IMR-90 (cell line): ENCODE measurements at regions not wholly inside any gene's neighbourhood (a gene's known extent, or its start where the extent isn't known, plus 50 kb on each side); places are given as distances from the start of the nearest gene placed in this dataset.

Experiments used
- ATAC-seq: fragments of 200-7000 bp; cut with Tn5 transposase; 2 replicates; pipeline ENCODE4 v1.9.1; 2020; ENCODE audit warnings: low read depth, mild to moderate bottlenecking, moderate library complexity
- BruUV-seq: library from RNA; stranded (reverse); fragments of 400-500 nt; replicated peaks from 2 replicates; lab custom pipeline; 2021; lab: Mats Ljungman, UMichigan
- CTCF ChIA-PET: fragments of 300-600 bp; formaldehyde crosslinking; extraction: SDS; loops from one replicate; lab custom pipeline; 2021; ENCODE audit warnings: antibody characterized with exemption; lab: Yijun Ruan, JAX
- POLR2A ChIA-PET: fragments of 300-600 bp; sonication (Branson Sonifier 250); formaldehyde crosslinking; loops from one replicate; lab custom pipeline; 2022; ENCODE audit warnings: antibody characterized with exemption; ENCODE audit not compliant: unreplicated experiment; lab: Charles Lee
- DNase-seq: peaks from one replicate; pipeline ENCODE4 v3.0.0; 2013
- H2AFZ ChIP-seq: replicated peaks from 2 replicates; pipeline ENCODE3; 2013; ENCODE audit warnings: low read length, mild to moderate bottlenecking; ENCODE audit not compliant: poor library complexity
- H2AK5ac ChIP-seq: 2 replicates; pipeline ENCODE4 v1.6.1; 2013; ENCODE audit warnings: low read depth, low read length, inconsistent platforms
- H2AK9ac ChIP-seq: replicated peaks from 2 replicates; pipeline ENCODE3; 2013; ENCODE audit warnings: mild to moderate bottlenecking, low read depth, low read length, moderate library complexity; ENCODE audit not compliant: poor library complexity
- H2BK120ac ChIP-seq: 2 replicates; pipeline ENCODE4 v1.6.1; 2013; ENCODE audit warnings: low read depth, low read length, inconsistent platforms
- H2BK15ac ChIP-seq: 3 replicates; pipeline ENCODE4 v1.6.1; 2013; ENCODE audit warnings: low read depth, low read length, inconsistent platforms
- H2BK20ac ChIP-seq: 2 replicates; pipeline ENCODE4 v1.6.1; 2013; ENCODE audit warnings: low read depth, mild to moderate bottlenecking, inconsistent platforms, low read length, moderate library complexity
- H2BK5ac ChIP-seq: 2 replicates; pipeline ENCODE4 v1.6.1; 2013; ENCODE audit warnings: mild to moderate bottlenecking, low read depth, low read length, inconsistent platforms; ENCODE audit not compliant: poor library complexity, severe bottlenecking
- H3K14ac ChIP-seq: replicated peaks from 2 replicates; pipeline ENCODE4 v1.6.1; 2013; ENCODE audit warnings: low read depth, low read length, inconsistent platforms
- H3K18ac ChIP-seq: 2 replicates; pipeline ENCODE4 v1.6.1; 2013; ENCODE audit warnings: low read depth, low read length, control low read depth
- H3K23ac ChIP-seq: 2 replicates; pipeline ENCODE4 v1.6.1; 2013; ENCODE audit warnings: low read depth, low read length, inconsistent platforms
- H3K27ac ChIP-seq: 2 replicates; pipeline ENCODE4 v1.5.1; 2013; ENCODE audit warnings: mild to moderate bottlenecking, control low read depth, low read length; ENCODE audit not compliant: insufficient read depth
- H3K27me3 ChIP-seq: 2 replicates; pipeline ENCODE4 v1.6.1; 2013; ENCODE audit warnings: low read length; ENCODE audit not compliant: control insufficient read depth, insufficient read depth
- H3K36me3 ChIP-seq: 2 replicates; pipeline ENCODE4 v1.6.1; 2013; ENCODE audit warnings: low read length, mixed read lengths; ENCODE audit not compliant: control insufficient read depth, insufficient read depth
- H3K4ac ChIP-seq: 2 replicates; pipeline ENCODE4 v1.6.1; 2013; ENCODE audit warnings: low read depth, low read length, inconsistent platforms
- H3K4me1 ChIP-seq: 2 replicates; pipeline ENCODE4 v1.6.1; 2013; ENCODE audit warnings: low read length, mixed read lengths; ENCODE audit not compliant: control insufficient read depth, insufficient read depth
- H3K4me2 ChIP-seq: 2 replicates; pipeline ENCODE4 v1.6.1; 2013; ENCODE audit warnings: low read depth, mild to moderate bottlenecking, control low read depth, low read length, moderate library complexity
- H3K4me3 ChIP-seq: 2 replicates; pipeline ENCODE4 v1.5.1; 2013; ENCODE audit warnings: low read depth, mild to moderate bottlenecking, control low read depth, low read length, moderate library complexity; ENCODE audit not compliant: insufficient read depth
- H3K56ac ChIP-seq: 2 replicates; pipeline ENCODE4 v1.6.1; 2013; ENCODE audit warnings: low read length, inconsistent platforms; ENCODE audit not compliant: insufficient read depth; ENCODE audit errors: extremely low read depth
- H3K79me1 ChIP-seq, 2 experiments: 2 replicates each; pipeline ENCODE4 v1.6.1; 2013; ENCODE audit warnings: low read length in 2 of 2, inconsistent platforms in 1 of 2, low read depth in 1 of 2
- H3K9ac ChIP-seq: 2 replicates; pipeline ENCODE4 v1.6.1; 2013; ENCODE audit warnings: low read depth, low read length, control low read depth
- H3K9me1 ChIP-seq: 2 replicates; pipeline ENCODE4 v1.6.1; 2013; ENCODE audit warnings: low read length, inconsistent platforms; ENCODE audit not compliant: insufficient read depth
- H3K9me3 ChIP-seq: 2 replicates; pipeline ENCODE4 v1.6.1; 2013; ENCODE audit warnings: low read length; ENCODE audit not compliant: control insufficient read depth, insufficient read depth
- H4K20me1 ChIP-seq: 2 replicates; pipeline ENCODE4 v1.6.1; 2013; ENCODE audit warnings: low read length, inconsistent platforms; ENCODE audit not compliant: insufficient read depth
- H4K5ac ChIP-seq: 2 replicates; pipeline ENCODE4 v1.6.1; 2013; ENCODE audit warnings: mild to moderate bottlenecking, low read depth, low read length, control low read depth
- H4K8ac ChIP-seq, 2 experiments: 2 replicates each; pipeline ENCODE4 v1.6.1; 2013; ENCODE audit warnings: low read depth in 2 of 2, low read length in 2 of 2, control low read depth in 1 of 2, inconsistent platforms in 1 of 2
- H4K91ac ChIP-seq: 2 replicates; pipeline ENCODE4 v1.6.1; 2013; ENCODE audit warnings: low read depth, low read length, inconsistent platforms; ENCODE audit not compliant: insufficient read depth
- BHLHE40 ChIP-seq: fragments of 150-350 bp; IDR thresholded peaks from 2 replicates; pipeline ENCODE4 v1.6.1; 2016; ENCODE audit warnings: mild to moderate bottlenecking, low read depth, low read length
- CEBPB ChIP-seq: IDR thresholded peaks from 2 replicates; pipeline ENCODE4 v1.6.1; 2012; ENCODE audit warnings: low read depth, low read length, improper control_type of control experiment
- CTCF ChIP-seq: conservative IDR thresholded peaks from 2 replicates; pipeline ENCODE4 v1.5.1; 2012; ENCODE audit warnings: mild to moderate bottlenecking, low read depth, low read length, improper control_type of control experiment
- MAFK ChIP-seq: IDR thresholded peaks from 2 replicates; pipeline ENCODE4 v1.6.1; 2012; ENCODE audit warnings: low read depth, low read length, improper control_type of control experiment
- MAZ ChIP-seq: IDR thresholded peaks from 2 replicates; pipeline ENCODE4 v1.6.1; 2012; ENCODE audit warnings: low read depth, mild to moderate bottlenecking, low read length, improper control_type of control experiment, moderate library complexity, borderline replicate concordance
- MXI1 ChIP-seq: IDR thresholded peaks from 2 replicates; pipeline ENCODE4 v1.6.1; 2012; ENCODE audit warnings: low read depth, mild to moderate bottlenecking, low read length, moderate library complexity, borderline replicate concordance
- RAD21 ChIP-seq: IDR thresholded peaks from 2 replicates; pipeline ENCODE4 v1.6.1; 2012; ENCODE audit warnings: low read length, improper control_type of control experiment
- RCOR1 ChIP-seq: IDR thresholded peaks from 2 replicates; pipeline ENCODE4 v1.6.1; 2012; ENCODE audit warnings: mild to moderate bottlenecking, low read length, improper control_type of control experiment; ENCODE audit not compliant: insufficient replicate concordance
- SMC3 ChIP-seq: fragments of 150-350 bp; IDR thresholded peaks from 2 replicates; pipeline ENCODE4 v1.6.1; 2016; ENCODE audit warnings: low read depth, mild to moderate bottlenecking, antibody characterized with exemption, low read length, moderate library complexity
- WGBS, 2 experiments: methylation state at CpG; one replicate each; pipeline versions ENCODE4 v1.1.5 to v1.1.7; 2013; ENCODE audit warnings: missing lambda C conversion rate in 2 of 2; ENCODE audit not compliant: insufficient read length in 1 of 2; ENCODE audit errors: extremely low coverage in 2 of 2; 5-methylcytosine and 5-hydroxymethylcytosine counted together
- dilution Hi-C: fragments of 300-500 bp; cut with HindIII; formaldehyde crosslinking; loops from one replicate; pipeline ENCODE4 v1.14.3; 2018; ENCODE audit warnings: low sequenced_read_pairs; ENCODE audit not compliant: unreplicated experiment
- in situ Hi-C: fragments of 300-500 bp; cut with MboI; formaldehyde crosslinking; loops from 3 replicates; pipeline ENCODE4 v1.14.3; 2019; ENCODE audit warnings: low sequenced_read_pairs, inconsistent platforms, mixed read lengths
- intact Hi-C: fragments of 100-400 bp; cut with micrococcal nuclease; formaldehyde crosslinking; loops from 2 replicates; pipeline ENCODE4 v1.10.0; 2022

- Histone ChIP-seq H3K56ac (no peak overlapping the region), H3K14ac (no peak overlapping the region), H2AK9ac (no peak overlapping the region), H3K4me3 (no peak overlapping the region), H3K4ac (no peak overlapping the region), H2BK5ac (no peak overlapping the region), H3K4me1 (peaks cover 15% of the 10 kb centered on the region), H4K91ac (no peak overlapping the region), H3K27ac (no peak overlapping the region), H2BK15ac (no peak overlapping the region), H3K9ac (no peak overlapping the region), H2AFZ (no peak overlapping the region), H3K36me3 (no peaks in the 10 kb centered on the region), H3K9me3 (no peaks in the 10 kb centered on the region), H2BK20ac (no peak overlapping the region), H3K23ac (no peak overlapping the region), H2BK120ac (no peak overlapping the region), H3K27me3 (no peaks in the 10 kb centered on the region; the same call in 1 of the 2 replicates), H2AK5ac (no peak overlapping the region), H3K9me1 (no peaks in the 10 kb centered on the region), H3K18ac (no peak overlapping the region), H4K8ac (no peak overlapping the region), H4K5ac (no peak overlapping the region), H3K79me1 (no peaks in the 10 kb centered on the region), H4K20me1 (no peaks in the 10 kb centered on the region), H3K4me2 (no peak overlapping the region)
- dilution Hi-C loops, result no loop called here
- WGBS, 2 experiments, result 96% methylated on average over 4 of the region's 11 CpGs; no CpG with 5 or more reads in 1 of the 2 experiments
- TF ChIP-seq RAD21 (no peak), MAZ (no peak), RCOR1 (no peak), MAFK (no peak), CEBPB (no peak), CTCF (no peak), BHLHE40 (no peak), MXI1 (no peak), SMC3 (no peak)
- CTCF ChIA-PET, result interaction anchor here (1.0 kb wide), 1 partner anchor 280 kb away, joined by 4 read pairs; no protein-coding TSS in a partner anchor
- no TSS peak for BruUV-seq
- POLR2A ChIA-PET, result no interaction called here
- DNase-seq, result no peak
- intact Hi-C loops, result loop anchor here (5.0 kb wide), 3 partner anchors 77 to 143 kb away; partner anchors contain the start of genes MRPS6 and SLC5A3
- ATAC-seq, result no peak
- in situ Hi-C loops, result no loop called here
These were observed 130.6 kb downstream of the MRPS6 start for GRCh38 chr21:34203851-34204420.
